ENCODE measurements at regions not wholly inside any gene's neighbourhood (a gene's known extent, or its start where the extent isn't known, plus 50 kb on each side); places are given as distances from the start of the nearest gene placed in this dataset.

DNA sequence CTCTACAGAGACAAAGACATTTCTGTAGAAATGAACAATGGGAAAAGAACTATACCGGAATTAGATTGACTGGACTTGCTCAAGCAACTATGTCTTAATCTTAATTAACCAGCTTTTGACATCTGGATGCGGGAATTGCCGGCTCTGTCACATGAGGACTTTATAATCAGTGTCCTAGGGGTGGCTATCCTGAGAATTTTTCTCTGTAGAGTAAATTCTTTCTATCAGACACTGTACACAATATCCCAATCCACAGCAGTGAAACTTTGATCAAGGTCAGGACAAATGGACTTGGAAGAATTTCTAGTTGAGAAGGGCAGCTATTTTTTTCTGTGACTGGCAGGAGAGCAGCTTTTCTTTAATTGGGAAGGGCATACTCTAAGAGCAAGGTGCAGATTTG lies 322.1 kb downstream of the HRH4 start:
- TF ChIP-seq, protein P1, sequence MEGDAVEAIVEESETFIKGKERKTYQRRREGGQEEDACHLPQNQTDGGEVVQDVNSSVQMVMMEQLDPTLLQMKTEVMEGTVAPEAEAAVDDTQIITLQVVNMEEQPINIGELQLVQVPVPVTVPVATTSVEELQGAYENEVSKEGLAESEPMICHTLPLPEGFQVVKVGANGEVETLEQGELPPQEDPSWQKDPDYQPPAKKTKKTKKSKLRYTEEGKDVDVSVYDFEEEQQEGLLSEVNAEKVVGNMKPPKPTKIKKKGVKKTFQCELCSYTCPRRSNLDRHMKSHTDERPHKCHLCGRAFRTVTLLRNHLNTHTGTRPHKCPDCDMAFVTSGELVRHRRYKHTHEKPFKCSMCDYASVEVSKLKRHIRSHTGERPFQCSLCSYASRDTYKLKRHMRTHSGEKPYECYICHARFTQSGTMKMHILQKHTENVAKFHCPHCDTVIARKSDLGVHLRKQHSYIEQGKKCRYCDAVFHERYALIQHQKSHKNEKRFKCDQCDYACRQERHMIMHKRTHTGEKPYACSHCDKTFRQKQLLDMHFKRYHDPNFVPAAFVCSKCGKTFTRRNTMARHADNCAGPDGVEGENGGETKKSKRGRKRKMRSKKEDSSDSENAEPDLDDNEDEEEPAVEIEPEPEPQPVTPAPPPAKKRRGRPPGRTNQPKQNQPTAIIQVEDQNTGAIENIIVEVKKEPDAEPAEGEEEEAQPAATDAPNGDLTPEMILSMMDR (IDR thresholded peaks at IDR 0.05) = no peak
- TF ChIP-seq, protein P2, sequence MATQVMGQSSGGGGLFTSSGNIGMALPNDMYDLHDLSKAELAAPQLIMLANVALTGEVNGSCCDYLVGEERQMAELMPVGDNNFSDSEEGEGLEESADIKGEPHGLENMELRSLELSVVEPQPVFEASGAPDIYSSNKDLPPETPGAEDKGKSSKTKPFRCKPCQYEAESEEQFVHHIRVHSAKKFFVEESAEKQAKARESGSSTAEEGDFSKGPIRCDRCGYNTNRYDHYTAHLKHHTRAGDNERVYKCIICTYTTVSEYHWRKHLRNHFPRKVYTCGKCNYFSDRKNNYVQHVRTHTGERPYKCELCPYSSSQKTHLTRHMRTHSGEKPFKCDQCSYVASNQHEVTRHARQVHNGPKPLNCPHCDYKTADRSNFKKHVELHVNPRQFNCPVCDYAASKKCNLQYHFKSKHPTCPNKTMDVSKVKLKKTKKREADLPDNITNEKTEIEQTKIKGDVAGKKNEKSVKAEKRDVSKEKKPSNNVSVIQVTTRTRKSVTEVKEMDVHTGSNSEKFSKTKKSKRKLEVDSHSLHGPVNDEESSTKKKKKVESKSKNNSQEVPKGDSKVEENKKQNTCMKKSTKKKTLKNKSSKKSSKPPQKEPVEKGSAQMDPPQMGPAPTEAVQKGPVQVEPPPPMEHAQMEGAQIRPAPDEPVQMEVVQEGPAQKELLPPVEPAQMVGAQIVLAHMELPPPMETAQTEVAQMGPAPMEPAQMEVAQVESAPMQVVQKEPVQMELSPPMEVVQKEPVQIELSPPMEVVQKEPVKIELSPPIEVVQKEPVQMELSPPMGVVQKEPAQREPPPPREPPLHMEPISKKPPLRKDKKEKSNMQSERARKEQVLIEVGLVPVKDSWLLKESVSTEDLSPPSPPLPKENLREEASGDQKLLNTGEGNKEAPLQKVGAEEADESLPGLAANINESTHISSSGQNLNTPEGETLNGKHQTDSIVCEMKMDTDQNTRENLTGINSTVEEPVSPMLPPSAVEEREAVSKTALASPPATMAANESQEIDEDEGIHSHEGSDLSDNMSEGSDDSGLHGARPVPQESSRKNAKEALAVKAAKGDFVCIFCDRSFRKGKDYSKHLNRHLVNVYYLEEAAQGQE (IDR thresholded peaks at IDR 0.05; ENCODE audit: insufficient read depth in 1 of 2, low read depth in 2 of 2, low read length in 1 of 2) = no peak
- no peak for TF ChIP-seq POLR2AphosphoS5 (IDR thresholded peaks at IDR 0.05; ENCODE audit: low read depth, low read length)
- no peak for TF ChIP-seq TCF7L2 (IDR thresholded peaks at IDR 0.05; ENCODE audit: low read depth, low read length)
- no peak for TF ChIP-seq SIN3A (IDR thresholded peaks at IDR 0.05; ENCODE audit: borderline replicate concordance, insufficient read depth, low read depth, low read length)
